ENCODE measurements at regions not wholly inside any gene's neighbourhood (a gene's known extent, or its start where the extent isn't known, plus 50 kb on each side); places are given as distances from the start of the nearest gene placed in this dataset.
A peak's percentile ranks its signal among the peaks of the same experiment; 100 is the strongest.

DNA sequence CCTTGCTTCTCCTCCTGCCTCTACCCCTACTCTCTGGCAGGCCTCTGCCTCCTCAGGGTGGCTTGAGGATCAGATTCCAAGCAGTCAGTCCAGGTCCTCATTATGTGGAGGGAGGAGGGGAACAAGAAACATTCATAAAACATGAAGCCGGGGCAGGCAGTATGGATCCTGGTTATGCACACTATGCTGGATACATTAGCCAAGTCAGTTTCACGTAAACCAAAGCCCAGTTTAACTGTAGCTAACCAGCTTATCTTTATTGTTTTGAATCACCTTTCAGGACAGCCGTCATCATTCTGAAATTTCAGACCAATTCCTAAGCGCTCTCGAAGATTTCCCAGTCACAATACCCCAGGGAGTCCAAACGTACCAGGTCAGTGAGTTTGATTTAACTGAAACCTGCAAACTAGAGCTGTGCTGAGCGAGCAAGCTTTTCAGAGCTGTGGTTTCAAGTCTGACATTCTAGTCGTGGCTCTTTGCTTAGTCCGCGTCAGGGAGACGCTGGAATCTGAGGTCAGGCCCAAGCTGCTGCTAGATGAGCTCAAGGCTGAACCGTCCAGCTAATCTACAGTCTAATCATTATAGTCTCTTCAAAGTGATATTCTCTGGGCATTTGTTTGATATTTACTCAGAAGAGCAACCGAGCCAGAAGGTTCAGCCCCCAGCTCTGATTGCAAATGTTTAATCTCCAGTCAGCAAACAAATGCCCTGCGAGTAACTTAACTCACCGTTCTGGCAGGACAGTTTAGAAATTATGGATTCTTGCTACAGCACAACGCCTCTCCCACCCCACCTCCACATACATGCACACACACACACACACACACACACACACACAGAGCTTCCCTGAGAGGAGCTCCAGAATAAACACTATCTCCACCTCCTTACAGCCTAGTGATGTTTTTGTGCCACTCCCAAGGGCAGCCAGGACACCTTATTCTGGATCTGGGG is 63.8 kb upstream of the BZW1 start (continued):
- TF ChIP-seq SATB2 (CRISPR knock-in tag; IDR thresholded peaks at IDR 0.05) (peak; percentile 76; the same call in 1 of the 2 replicates), HNRNPLL (IDR thresholded peaks at IDR 0.05; ENCODE audit: low read depth, low read length, poor library complexity, severe bottlenecking) (no peak), ZNF326 (CRISPR knock-in tag; IDR thresholded peaks at IDR 0.05; ENCODE audit: borderline replicate concordance) (no peak), ZNF121 (CRISPR knock-in tag; IDR thresholded peaks at IDR 0.05) (peak; percentile 41; the same call in 1 of the 2 replicates), MTA1 (CRISPR knock-in tag; IDR thresholded peaks at IDR 0.05; ENCODE audit: borderline replicate concordance) (peak; percentile 53; the same call in 1 of the 2 replicates), KMT2A (CRISPR knock-in tag; IDR thresholded peaks at IDR 0.05) (peak; percentile 40; the same call in 1 of the 2 replicates), SIX1 (CRISPR knock-in tag; IDR thresholded peaks at IDR 0.05; ENCODE audit: borderline replicate concordance) (peak; percentile 81), MED1 (CRISPR knock-in tag; IDR thresholded peaks at IDR 0.05) (peak; percentile 76), RXRB (CRISPR knock-in tag; IDR thresholded peaks at IDR 0.05; ENCODE audit: borderline replicate concordance) (peak; percentile 73; the same call in 1 of the 2 replicates), ZNF256 (CRISPR knock-in tag; conservative IDR thresholded peaks at IDR 0.05) (peak; percentile 62; the same call in 1 of the 2 replicates), MEF2D (CRISPR knock-in tag; IDR thresholded peaks at IDR 0.05) (peak; percentile 27; the same call in 1 of the 2 replicates), TCF7L2 (IDR thresholded peaks at IDR 0.05; ENCODE audit: low read depth, low read length) (peak; percentile 80), ZNF446 (CRISPR knock-in tag; IDR thresholded peaks at IDR 0.05) (no peak; the same call in 1 of the 2 replicates)
- TF ChIP-seq, protein P1, sequence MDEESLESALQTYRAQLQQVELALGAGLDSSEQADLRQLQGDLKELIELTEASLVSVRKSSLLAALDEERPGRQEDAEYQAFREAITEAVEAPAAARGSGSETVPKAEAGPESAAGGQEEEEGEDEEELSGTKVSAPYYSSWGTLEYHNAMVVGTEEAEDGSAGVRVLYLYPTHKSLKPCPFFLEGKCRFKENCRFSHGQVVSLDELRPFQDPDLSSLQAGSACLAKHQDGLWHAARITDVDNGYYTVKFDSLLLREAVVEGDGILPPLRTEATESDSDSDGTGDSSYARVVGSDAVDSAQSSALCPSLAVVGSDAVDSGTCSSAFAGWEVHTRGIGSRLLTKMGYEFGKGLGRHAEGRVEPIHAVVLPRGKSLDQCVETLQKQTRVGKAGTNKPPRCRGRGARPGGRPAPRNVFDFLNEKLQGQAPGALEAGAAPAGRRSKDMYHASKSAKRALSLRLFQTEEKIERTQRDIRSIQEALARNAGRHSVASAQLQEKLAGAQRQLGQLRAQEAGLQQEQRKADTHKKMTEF (CRISPR knock-in tag; IDR thresholded peaks at IDR 0.05): peak; percentile 76
- TF ChIP-seq, protein P2, sequence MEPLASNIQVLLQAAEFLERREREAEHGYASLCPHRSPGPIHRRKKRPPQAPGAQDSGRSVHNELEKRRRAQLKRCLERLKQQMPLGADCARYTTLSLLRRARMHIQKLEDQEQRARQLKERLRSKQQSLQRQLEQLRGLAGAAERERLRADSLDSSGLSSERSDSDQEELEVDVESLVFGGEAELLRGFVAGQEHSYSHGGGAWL (CRISPR knock-in tag; IDR thresholded peaks at IDR 0.05): no peak
- TF ChIP-seq, protein P3, sequence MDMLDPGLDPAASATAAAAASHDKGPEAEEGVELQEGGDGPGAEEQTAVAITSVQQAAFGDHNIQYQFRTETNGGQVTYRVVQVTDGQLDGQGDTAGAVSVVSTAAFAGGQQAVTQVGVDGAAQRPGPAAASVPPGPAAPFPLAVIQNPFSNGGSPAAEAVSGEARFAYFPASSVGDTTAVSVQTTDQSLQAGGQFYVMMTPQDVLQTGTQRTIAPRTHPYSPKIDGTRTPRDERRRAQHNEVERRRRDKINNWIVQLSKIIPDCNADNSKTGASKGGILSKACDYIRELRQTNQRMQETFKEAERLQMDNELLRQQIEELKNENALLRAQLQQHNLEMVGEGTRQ (IDR thresholded peaks at IDR 0.05; ENCODE audit: low read depth, low read length): no peak
- TF ChIP-seq, protein P3 (CRISPR knock-in tag; IDR thresholded peaks at IDR 0.05; ENCODE audit: borderline replicate concordance): no peak
- TF ChIP-seq, protein P4, sequence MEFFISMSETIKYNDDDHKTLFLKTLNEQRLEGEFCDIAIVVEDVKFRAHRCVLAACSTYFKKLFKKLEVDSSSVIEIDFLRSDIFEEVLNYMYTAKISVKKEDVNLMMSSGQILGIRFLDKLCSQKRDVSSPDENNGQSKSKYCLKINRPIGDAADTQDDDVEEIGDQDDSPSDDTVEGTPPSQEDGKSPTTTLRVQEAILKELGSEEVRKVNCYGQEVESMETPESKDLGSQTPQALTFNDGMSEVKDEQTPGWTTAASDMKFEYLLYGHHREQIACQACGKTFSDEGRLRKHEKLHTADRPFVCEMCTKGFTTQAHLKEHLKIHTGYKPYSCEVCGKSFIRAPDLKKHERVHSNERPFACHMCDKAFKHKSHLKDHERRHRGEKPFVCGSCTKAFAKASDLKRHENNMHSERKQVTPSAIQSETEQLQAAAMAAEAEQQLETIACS (CRISPR knock-in tag; IDR thresholded peaks at IDR 0.05): no peak
- TF ChIP-seq, protein P5, sequence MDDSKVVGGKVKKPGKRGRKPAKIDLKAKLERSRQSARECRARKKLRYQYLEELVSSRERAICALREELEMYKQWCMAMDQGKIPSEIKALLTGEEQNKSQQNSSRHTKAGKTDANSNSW (CRISPR knock-in tag; IDR thresholded peaks at IDR 0.05; ENCODE audit: borderline replicate concordance): no peak

All from HepG2 (cell line).